Upper lobe of left lung (tissue), 6 donors: ENCODE measurements at regions not wholly inside any gene's neighbourhood (a gene's known extent, or its start where the extent isn't known, plus 50 kb on each side); places are given as distances from the start of the nearest gene placed in this dataset.

ENCODE experiments used
- ATAC-seq, 2 donors: fragments of 200-7000 bp; cut with Tn5 transposase; one replicate each; pipeline ENCODE4 v1.9.1; 2022; ENCODE audit warnings: mild to moderate bottlenecking in 2 of 2, moderate library complexity in 2 of 2; ENCODE audit not compliant: low FRiP score in 2 of 2
- DNase-seq, 2 donors: peaks; one replicate each; pipeline ENCODE4 v3.0.0-alpha.2; 2019 to 2020
- H3K27ac ChIP-seq, 4 donors: fragments of 200-600 bp; sonication (generic); one replicate each; pipeline ENCODE4 v1.5.1; 2016 to 2019
- H3K27me3 ChIP-seq, 4 donors: fragments of 200-600 bp; sonication (generic); one replicate each; pipeline ENCODE4 v1.5.1; 2017 to 2019
- H3K36me3 ChIP-seq, 4 donors: fragments of 200-600 bp; sonication (generic); one replicate each; pipeline ENCODE4 v1.5.1; 2016 to 2019
- H3K4me1 ChIP-seq, 4 donors: fragments of 200-600 bp; sonication (generic); one replicate each; pipeline ENCODE4 v1.5.1; 2018 to 2019
- H3K4me3 ChIP-seq, 4 donors: fragments of 200-600 bp; sonication (generic); one replicate each; pipeline ENCODE4 v1.5.1; 2017 to 2019; ENCODE audit warnings: mild to moderate bottlenecking in 2 of 4, moderate library complexity in 1 of 4
- H3K9me3 ChIP-seq, 4 donors: fragments of 200-600 bp; sonication (generic); one replicate each; pipeline ENCODE4 v1.5.1; 2018 to 2019
- EP300 ChIP-seq, 4 donors: sonication (generic); formaldehyde crosslinking; IDR thresholded peaks; one replicate each; pipeline ENCODE4 v1.5.1; 2017; ENCODE audit warnings: antibody characterized with exemption in 4 of 4, control low read depth in 2 of 4
- POLR2A ChIP-seq, 4 donors: fragments of 450-650 bp; IDR thresholded peaks; one replicate each; pipeline ENCODE4 v1.5.1; 2016 to 2017; ENCODE audit warnings: antibody characterized with exemption in 4 of 4, mild to moderate bottlenecking in 2 of 4
- POLR2AphosphoS5 ChIP-seq, 2 donors: sonication (generic); formaldehyde crosslinking; IDR thresholded peaks; one replicate each; pipeline ENCODE4 v1.5.1; 2017; ENCODE audit warnings: antibody characterized with exemption in 2 of 2
- WGBS, 2 donors: methylation state at CpG; one replicate each; pipeline ENCODE4 v1.1.5; 2017 to 2018; 5-methylcytosine and 5-hydroxymethylcytosine counted together
- TF ChIP-seq, protein P1 (sequence below), 6 experiments: fragments of 450-650 bp in 4 of 6; fragments of 200-600 bp in 2 of 6; sonication (generic) in 2 of 6; IDR thresholded peaks; one replicate each; pipeline ENCODE4 v1.5.1; 2016 to 2019; ENCODE audit warnings: antibody characterized with exemption in 6 of 6
- donor health status: DM: no; HTN: no; CAD: no; lungs with moderate emphysema.
- donor health status: DM: no; HTN: yes; CAD: no; lungs with severe emphysema.

DNA sequence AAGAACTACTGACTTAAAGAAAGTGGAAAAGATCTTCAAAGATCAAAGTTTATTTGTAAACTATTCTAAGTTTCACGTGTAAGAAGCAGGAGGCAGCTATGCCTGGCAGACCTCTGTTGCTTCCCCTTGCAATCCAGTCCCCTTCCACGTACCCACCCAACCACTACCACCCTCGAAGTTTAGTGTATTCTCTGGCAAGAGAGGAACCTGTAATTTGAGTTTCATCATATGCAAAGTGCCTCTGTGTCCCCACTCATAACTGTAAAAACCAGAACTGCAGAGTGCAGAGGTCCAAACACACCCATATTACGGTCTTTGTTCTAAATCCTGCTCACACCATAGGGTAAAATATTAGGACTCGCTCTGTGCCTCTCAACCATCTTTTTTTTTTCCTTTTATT, 75.8 kb upstream of the FRY start:
- TF ChIP-seq POLR2A (IDR thresholded peaks at IDR 0.05): no peak
- no peak for TF ChIP-seq EP300 (IDR thresholded peaks at IDR 0.05)
- TF ChIP-seq, protein P1, sequence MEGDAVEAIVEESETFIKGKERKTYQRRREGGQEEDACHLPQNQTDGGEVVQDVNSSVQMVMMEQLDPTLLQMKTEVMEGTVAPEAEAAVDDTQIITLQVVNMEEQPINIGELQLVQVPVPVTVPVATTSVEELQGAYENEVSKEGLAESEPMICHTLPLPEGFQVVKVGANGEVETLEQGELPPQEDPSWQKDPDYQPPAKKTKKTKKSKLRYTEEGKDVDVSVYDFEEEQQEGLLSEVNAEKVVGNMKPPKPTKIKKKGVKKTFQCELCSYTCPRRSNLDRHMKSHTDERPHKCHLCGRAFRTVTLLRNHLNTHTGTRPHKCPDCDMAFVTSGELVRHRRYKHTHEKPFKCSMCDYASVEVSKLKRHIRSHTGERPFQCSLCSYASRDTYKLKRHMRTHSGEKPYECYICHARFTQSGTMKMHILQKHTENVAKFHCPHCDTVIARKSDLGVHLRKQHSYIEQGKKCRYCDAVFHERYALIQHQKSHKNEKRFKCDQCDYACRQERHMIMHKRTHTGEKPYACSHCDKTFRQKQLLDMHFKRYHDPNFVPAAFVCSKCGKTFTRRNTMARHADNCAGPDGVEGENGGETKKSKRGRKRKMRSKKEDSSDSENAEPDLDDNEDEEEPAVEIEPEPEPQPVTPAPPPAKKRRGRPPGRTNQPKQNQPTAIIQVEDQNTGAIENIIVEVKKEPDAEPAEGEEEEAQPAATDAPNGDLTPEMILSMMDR (IDR thresholded peaks at IDR 0.05): no peak
- TF ChIP-seq POLR2AphosphoS5 (IDR thresholded peaks at IDR 0.05): no peak
- no peaks in the 10 kb centered on the region for H3K9me3 ChIP-seq
- H3K4me1 ChIP-seq: peaks cover 0 to 3% (median 2%) of the 10 kb centered on the region in 4 donors
- ATAC-seq (no peak), DNase-seq (no peak)
- WGBS, 2 donors: 73 to 76% methylated on average over 5 of the region's 5 CpGs
- no peak overlapping the region for H3K4me3 ChIP-seq
- no peaks in the 10 kb centered on the region for H3K27me3 ChIP-seq
- H3K36me3 ChIP-seq: no peaks in the 10 kb centered on the region
- no peak overlapping the region for H3K27ac ChIP-seq

DNA sequence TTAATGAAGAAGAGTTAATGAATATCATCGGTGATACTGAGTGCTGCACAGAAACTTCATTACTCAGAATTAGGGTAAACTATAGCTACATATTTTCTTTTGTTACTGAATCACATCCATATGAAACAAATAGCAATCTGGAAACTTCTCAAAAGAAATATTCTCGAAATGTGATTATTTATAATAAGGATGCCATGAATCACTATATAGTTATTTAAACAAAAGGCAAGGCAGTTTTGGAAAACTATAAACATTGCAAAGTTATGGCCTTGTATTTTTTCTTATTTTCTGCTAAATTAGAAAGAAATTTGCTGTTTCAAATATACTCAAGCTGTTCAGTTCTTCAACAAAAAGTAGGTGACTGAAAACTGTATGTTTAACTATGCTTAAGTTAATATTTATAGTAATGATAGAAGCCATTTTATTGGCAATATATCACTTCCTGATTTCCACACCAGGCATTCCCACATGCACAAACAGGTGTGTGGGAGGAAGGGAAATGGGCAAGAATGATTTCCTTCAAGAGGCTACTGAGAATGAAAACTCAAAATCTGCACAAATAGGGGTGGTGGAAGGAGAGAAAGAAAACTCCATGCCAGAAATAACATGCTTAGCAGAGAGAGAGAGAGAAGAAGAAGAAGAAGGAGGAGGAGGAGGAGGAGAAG, 74.5 kb upstream of the FRY start:
- TF ChIP-seq EP300 (IDR thresholded peaks at IDR 0.05) (no peak), POLR2A (IDR thresholded peaks at IDR 0.05) (no peak), POLR2AphosphoS5 (IDR thresholded peaks at IDR 0.05) (no peak)
- TF ChIP-seq, protein P1 (IDR thresholded peaks at IDR 0.05): no peak
- DNase-seq (no peak), ATAC-seq (no peak)
- 78% methylated on average over 2 of the region's 2 CpGs for WGBS, 2 donors
- Histone ChIP-seq H3K27ac (no peak overlapping the region), H3K9me3 (no peaks in the 10 kb centered on the region), H3K27me3 (no peaks in the 10 kb centered on the region), H3K4me3 (no peak overlapping the region), H3K36me3 (no peaks in the 10 kb centered on the region), H3K4me1 (no peaks in the 10 kb centered on the region)

DNA sequence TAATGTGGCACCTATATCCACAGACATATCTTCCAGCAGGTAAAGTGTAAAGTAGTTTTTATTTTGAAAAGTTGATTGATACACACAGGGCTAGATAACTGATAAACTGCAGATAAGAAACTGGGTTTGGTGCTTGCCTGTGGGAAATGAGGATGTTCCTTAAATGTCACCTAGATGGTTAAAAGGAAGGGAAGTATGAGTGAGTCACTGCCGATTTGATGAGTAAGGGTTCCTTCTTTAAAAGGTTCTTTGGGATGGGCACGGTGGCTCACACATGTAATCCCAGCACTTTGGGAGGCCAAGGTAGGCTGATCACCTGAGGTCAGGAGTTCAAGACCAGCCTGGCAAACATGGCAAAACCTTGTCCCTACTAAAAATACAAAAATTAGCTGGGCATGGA, 73.8 kb upstream of the FRY start:
- H3K9me3 ChIP-seq: no peaks in the 10 kb centered on the region
- no peak for DNase-seq
- no peak overlapping the region for H3K27ac ChIP-seq
- H3K36me3 ChIP-seq: no peaks in the 10 kb centered on the region
- no peak for ATAC-seq
- H3K4me1 ChIP-seq: no peaks in the 10 kb centered on the region
- H3K4me3 ChIP-seq: no peak overlapping the region
- H3K27me3 ChIP-seq: no peaks in the 10 kb centered on the region
- TF ChIP-seq POLR2A (IDR thresholded peaks at IDR 0.05) (no peak), EP300 (IDR thresholded peaks at IDR 0.05) (no peak), POLR2AphosphoS5 (IDR thresholded peaks at IDR 0.05) (no peak)
- TF ChIP-seq, protein P1 (IDR thresholded peaks at IDR 0.05): no peak
- 73 to 89% methylated on average over 2 of the region's 2 CpGs for WGBS, 2 donors

DNA sequence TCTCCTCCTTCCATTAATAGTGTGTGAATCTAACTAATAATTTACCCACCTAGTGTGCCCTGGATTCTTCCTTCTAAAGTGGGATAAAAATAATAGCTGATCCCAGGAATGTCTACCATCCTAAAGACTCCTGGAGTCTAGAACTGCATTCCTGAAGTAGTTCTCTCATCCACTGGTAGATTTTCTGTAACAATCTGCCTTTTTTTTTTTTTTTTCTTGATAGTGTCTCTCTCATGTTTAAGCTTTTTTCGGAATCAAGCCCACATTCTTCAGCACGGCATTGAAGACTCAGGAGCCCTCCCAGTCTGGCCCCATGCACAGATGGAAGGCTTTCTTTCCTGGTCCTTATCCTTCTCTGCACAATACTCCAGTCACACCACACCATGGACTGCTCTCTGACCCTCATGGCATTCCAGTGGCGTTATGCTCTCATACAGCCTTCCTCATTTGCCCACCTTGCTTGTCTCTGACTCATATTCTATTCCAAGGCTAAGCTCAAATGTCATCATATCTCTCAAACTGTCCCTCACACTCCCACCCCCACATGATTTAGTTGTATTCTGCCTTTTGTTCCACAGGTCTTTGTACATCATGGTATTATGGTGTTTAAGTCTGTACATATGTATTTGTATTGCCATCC, 68.7 kb upstream of the FRY start:
- ATAC-seq (no peak), DNase-seq (no peak)
- Histone ChIP-seq H3K4me1 (peaks cover 9 to 13% (median 11%) of the 10 kb centered on the region in 4 donors), H3K4me3 (no peak overlapping the region), H3K27me3 (no peaks in the 10 kb centered on the region), H3K36me3 (no peaks in the 10 kb centered on the region), H3K9me3 (no peaks in the 10 kb centered on the region), H3K27ac (no peak overlapping the region)
- WGBS, 2 donors: 82 to 87% methylated on average over 3 of the region's 3 CpGs
- no peak for TF ChIP-seq POLR2A (IDR thresholded peaks at IDR 0.05)
- TF ChIP-seq EP300 (IDR thresholded peaks at IDR 0.05): no peak
- TF ChIP-seq POLR2AphosphoS5 (IDR thresholded peaks at IDR 0.05): no peak
- TF ChIP-seq, protein P1 (IDR thresholded peaks at IDR 0.05): no peak

DNA sequence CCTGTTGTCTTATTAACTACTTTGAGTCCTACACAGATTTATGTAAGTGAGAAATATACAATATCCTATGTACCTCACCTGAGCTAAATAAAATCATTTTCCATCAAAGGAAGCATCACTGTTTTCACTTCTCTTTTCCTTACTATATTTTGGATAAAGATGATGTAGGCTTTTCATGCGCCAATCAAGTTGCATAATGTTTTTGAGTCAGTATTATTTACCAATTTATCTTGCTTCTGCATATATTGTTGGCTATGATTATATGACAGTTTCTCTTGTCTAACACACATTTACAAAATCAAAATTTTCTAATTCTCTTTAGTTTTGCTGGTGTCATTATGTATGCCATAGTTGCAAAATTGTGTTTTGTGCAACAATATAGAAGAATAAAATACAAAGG, 67.9 kb upstream of the FRY start:
- 85 to 89% methylated on average over 1 of the region's 1 CpG for WGBS, 2 donors
- Histone ChIP-seq H3K9me3 (no peaks in the 10 kb centered on the region), H3K4me1 (peaks cover 9 to 14% (median 11%) of the 10 kb centered on the region in 4 donors), H3K27me3 (no peaks in the 10 kb centered on the region), H3K36me3 (no peaks in the 10 kb centered on the region), H3K4me3 (no peak overlapping the region), H3K27ac (no peak overlapping the region)
- TF ChIP-seq, protein P1 (IDR thresholded peaks at IDR 0.05): no peak
- TF ChIP-seq POLR2A (IDR thresholded peaks at IDR 0.05): no peak
- TF ChIP-seq EP300 (IDR thresholded peaks at IDR 0.05): no peak
- no peak for DNase-seq
- no peak for ATAC-seq
